ENCODE measurements at regions not wholly inside any gene's neighbourhood (a gene's known extent, or its start where the extent isn't known, plus 50 kb on each side); places are given as distances from the start of the nearest gene placed in this dataset.

GRCh38 chr15:97597801-97598200 is 362.7 kb upstream of the ARRDC4 start:
- TF ChIP-seq EZH2 (IDR thresholded peaks at IDR 0.05; ENCODE audit: borderline replicate concordance, low read depth, low read length, severe bottlenecking) (no peak), CTCF (IDR thresholded peaks at IDR 0.05; ENCODE audit: extremely low read depth in 1 of 2, insufficient read depth in 1 of 2, low read depth in 1 of 2, low read length in 2 of 2) (no peak), GATA2 (IDR thresholded peaks at IDR 0.05; ENCODE audit: insufficient read depth, insufficient read length, low read depth, low read length) (no peak), POLR2AphosphoS5 (IDR thresholded peaks at IDR 0.05; ENCODE audit: insufficient read depth, low read depth, low read length) (no peak), POLR2A (IDR thresholded peaks at IDR 0.05; ENCODE audit: low read depth, low read length) (no peak), JUN (IDR thresholded peaks at IDR 0.05; ENCODE audit: borderline replicate concordance, insufficient read depth, insufficient read length, low read depth) (no peak)

All from endothelial cell of umbilical vein (primary cell).